OCI-LY1 (cell line): ENCODE measurements at regions not wholly inside any gene's neighbourhood (a gene's known extent, or its start where the extent isn't known, plus 50 kb on each side); places are given as distances from the start of the nearest gene placed in this dataset.

Experiments
- CTCF ChIP-seq: fragments of 200-600 bp; sonication (generic), shearing (Covaris generic); IDR thresholded peaks from 2 replicates; pipeline ENCODE4 v1.5.1; 2017; ENCODE audit warnings: mild to moderate bottlenecking, antibody characterized with exemption, low read length, moderate library complexity, mixed read lengths
- EZH2 ChIP-seq: fragments of 200-600 bp; sonication (generic), shearing (Covaris generic); IDR thresholded peaks from 2 replicates; pipeline ENCODE4 v1.8.0; 2017; ENCODE audit warnings: borderline replicate concordance, mixed run types, mild to moderate bottlenecking, antibody characterized with exemption, low read length, moderate library complexity, mixed read lengths

- no peak for TF ChIP-seq CTCF
- no peak for TF ChIP-seq EZH2
Observed at GRCh38 chr20:52426856-52427255, 235.3 kb upstream of the ZFP64 start.
